ENCODE measurements at regions not wholly inside any gene's neighbourhood (a gene's known extent, or its start where the extent isn't known, plus 50 kb on each side); places are given as distances from the start of the nearest gene placed in this dataset.

DNA sequence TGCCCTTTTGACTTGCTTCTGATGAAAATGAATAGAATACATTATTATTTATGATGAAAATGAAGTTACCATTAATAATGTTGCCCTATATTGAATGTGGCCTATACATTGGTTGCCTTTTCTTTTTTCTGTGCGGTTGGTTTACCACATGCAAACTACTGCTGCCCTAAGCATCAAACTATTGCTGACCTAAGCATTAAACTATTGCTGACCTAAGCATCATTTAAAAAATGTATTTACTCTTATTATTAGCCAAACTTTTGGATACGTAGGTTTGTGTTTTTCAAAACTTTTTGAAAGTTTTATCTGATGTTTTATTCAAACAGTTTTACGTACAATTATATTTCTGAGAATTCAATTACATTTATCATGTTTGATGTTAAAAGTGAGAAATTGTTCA lies 76.0 kb upstream of the CDH10 start:
- TF ChIP-seq, protein P1, sequence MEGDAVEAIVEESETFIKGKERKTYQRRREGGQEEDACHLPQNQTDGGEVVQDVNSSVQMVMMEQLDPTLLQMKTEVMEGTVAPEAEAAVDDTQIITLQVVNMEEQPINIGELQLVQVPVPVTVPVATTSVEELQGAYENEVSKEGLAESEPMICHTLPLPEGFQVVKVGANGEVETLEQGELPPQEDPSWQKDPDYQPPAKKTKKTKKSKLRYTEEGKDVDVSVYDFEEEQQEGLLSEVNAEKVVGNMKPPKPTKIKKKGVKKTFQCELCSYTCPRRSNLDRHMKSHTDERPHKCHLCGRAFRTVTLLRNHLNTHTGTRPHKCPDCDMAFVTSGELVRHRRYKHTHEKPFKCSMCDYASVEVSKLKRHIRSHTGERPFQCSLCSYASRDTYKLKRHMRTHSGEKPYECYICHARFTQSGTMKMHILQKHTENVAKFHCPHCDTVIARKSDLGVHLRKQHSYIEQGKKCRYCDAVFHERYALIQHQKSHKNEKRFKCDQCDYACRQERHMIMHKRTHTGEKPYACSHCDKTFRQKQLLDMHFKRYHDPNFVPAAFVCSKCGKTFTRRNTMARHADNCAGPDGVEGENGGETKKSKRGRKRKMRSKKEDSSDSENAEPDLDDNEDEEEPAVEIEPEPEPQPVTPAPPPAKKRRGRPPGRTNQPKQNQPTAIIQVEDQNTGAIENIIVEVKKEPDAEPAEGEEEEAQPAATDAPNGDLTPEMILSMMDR (IDR thresholded peaks at IDR 0.05): no peak

DNA sequence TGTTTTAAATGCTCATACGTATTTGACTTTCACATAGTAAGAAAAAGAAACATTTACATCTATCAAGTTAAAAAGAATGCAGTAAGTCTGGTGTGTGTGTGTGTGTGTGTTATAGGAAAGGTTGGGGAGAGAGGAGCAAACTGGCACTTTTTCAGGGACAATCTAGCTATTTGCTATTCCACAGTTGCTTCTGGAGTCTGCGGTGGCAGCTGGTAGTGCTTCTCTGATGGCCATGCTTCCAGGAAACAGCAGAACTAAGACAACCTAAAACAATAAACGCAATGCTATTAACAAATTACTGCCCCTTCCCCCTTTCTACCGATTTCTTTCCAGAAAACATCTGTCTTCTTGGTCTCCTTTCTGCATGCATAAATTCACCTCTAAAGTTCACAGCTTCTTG lies 70.0 kb upstream of the CDH10 start:
- TF ChIP-seq, protein P1 (IDR thresholded peaks at IDR 0.05): no peak

DNA sequence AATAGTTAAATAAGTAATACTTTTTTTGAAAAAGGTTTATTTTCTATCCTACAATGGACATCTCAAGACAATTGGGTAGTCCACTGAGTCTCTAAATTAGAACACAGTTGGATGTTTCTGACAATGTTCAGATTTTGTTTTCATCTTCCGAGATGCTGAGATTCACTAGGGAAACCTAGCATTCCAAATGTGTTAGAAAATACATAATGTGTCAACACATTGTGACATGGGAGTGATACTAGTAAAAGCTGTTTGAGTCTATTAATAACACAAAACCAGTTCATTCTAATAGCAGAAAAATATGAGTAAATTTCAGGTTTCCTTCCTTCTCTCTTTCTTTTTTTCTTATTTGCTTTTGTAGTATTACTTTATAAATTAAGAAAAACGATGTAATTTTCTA lies 68.2 kb upstream of the CDH10 start:
- TF ChIP-seq, protein P1 (IDR thresholded peaks at IDR 0.05): no peak

DNA sequence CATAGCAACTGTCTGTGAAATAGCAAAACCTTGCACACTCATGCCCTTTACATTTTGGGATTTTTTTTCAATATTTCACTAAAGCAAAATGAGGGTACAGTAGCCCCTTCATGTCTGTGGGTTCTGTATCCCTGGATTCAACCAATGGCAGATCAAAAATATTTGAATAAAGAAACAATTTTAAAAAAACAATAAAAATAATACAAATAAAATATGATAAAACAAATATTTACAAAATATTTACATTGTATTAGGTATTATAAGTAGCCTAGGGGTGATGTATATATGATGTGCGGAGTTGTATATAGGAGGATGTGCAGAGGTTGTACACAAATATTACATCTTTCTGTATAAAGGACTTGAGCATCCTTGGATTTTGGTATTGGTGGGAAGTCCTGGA lies 67.3 kb upstream of the CDH10 start:
- TF ChIP-seq, protein P1 (IDR thresholded peaks at IDR 0.05): no peak

DNA sequence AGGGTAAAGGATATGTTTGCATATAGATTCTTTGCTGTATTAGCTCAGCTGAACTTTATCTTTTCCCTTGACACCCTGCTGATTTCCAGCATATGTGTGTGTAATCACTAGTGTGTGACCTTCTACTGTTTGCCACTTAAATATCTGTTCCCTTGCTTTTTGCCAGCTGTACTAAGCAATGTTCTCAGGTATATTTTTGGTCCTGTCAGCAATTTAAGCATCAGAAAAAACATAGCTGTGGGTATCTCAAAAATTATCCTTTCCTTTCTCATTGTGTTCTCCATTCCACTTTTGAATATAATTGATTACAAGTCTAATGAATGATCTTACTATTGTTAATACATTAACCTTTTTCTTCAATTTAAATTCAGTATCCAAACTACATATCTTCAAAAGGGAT lies 59.2 kb upstream of the CDH10 start:
- TF ChIP-seq, protein P1 (IDR thresholded peaks at IDR 0.05): no peak

Measured in LNCAP (cell line).